ENCODE measurements at regions not wholly inside any gene's neighbourhood (a gene's known extent, or its start where the extent isn't known, plus 50 kb on each side); places are given as distances from the start of the nearest gene placed in this dataset.

- TF ChIP-seq CTCF (IDR thresholded peaks at IDR 0.05; ENCODE audit: low read depth, low read length, missing input control) (no peak), REST (IDR thresholded peaks at IDR 0.05) (no peak), ZBTB33 (IDR thresholded peaks at IDR 0.05) (no peak), TAF1 (conservative IDR thresholded peaks at IDR 0.05) (no peak), ATF3 (IDR thresholded peaks at IDR 0.05) (no peak), SP1 (IDR thresholded peaks at IDR 0.05) (no peak)
These were observed 628.7 kb upstream of the PIK3C3 start for GRCh38 chr18:41326311-41326710.

Measured in liver (tissue), 3 donors.